OCI-LY1 (cell line): ENCODE measurements at regions not wholly inside any gene's neighbourhood (a gene's known extent, or its start where the extent isn't known, plus 50 kb on each side); places are given as distances from the start of the nearest gene placed in this dataset.

Experiments used
- H2AFZ ChIP-seq: fragments of 200-600 bp; sonication (generic), shearing (Covaris generic); 2 replicates; pipeline ENCODE4 v1.6.0; 2014; ENCODE audit warnings: antibody characterized with exemption, mild to moderate bottlenecking, low read length
- H3F3A ChIP-seq: fragments of 200-600 bp; sonication (generic), shearing (Covaris generic); 2 replicates; pipeline ENCODE4 v1.6.0; 2014; ENCODE audit warnings: mild to moderate bottlenecking, antibody characterized with exemption, low read length, moderate library complexity; ENCODE audit not compliant: insufficient read depth
- H3K27ac ChIP-seq: fragments of 200-600 bp; sonication (generic); 2 replicates; pipeline ENCODE4 v1.5.1; 2014; ENCODE audit warnings: low read length, mixed run types, mild to moderate bottlenecking, low read depth; ENCODE audit not compliant: poor library complexity, severe bottlenecking
- H3K27me3 ChIP-seq: fragments of 200-600 bp; sonication (generic); 2 replicates; pipeline ENCODE4 v1.6.0; 2014; ENCODE audit warnings: antibody characterized with exemption, mild to moderate bottlenecking, low read length, moderate library complexity; ENCODE audit not compliant: insufficient read depth
- H3K36me3 ChIP-seq: fragments of 200-600 bp; sonication (generic); 2 replicates; pipeline ENCODE4 v1.6.1; 2014; ENCODE audit warnings: mild to moderate bottlenecking, antibody characterized with exemption, low read length, moderate library complexity, mixed read lengths; ENCODE audit not compliant: insufficient read depth
- H3K4me1 ChIP-seq: fragments of 200-600 bp; sonication (generic); 2 replicates; pipeline ENCODE4 v1.5.1; 2014; ENCODE audit warnings: mild to moderate bottlenecking, low read length, moderate library complexity; ENCODE audit not compliant: insufficient read depth, severe bottlenecking
- H3K4me2 ChIP-seq: fragments of 200-600 bp; sonication (generic), shearing (Covaris generic); 2 replicates; pipeline ENCODE4 v1.6.1; 2014; ENCODE audit warnings: low read length
- H3K4me3 ChIP-seq: fragments of 200-600 bp; sonication (generic); 2 replicates; pipeline ENCODE4 v1.5.1; 2014; ENCODE audit warnings: low read length, low read depth, mild to moderate bottlenecking, mixed read lengths; ENCODE audit not compliant: poor library complexity, severe bottlenecking
- H3K79me2 ChIP-seq: fragments of 200-600 bp; shearing (Covaris generic); 2 replicates; pipeline ENCODE4 v1.6.1; 2016; ENCODE audit warnings: mixed run types, low read length, mixed read lengths; ENCODE audit not compliant: insufficient read depth
- H3K9ac ChIP-seq: fragments of 200-600 bp; sonication (generic), shearing (Covaris generic); 2 replicates; pipeline ENCODE4 v1.6.1; 2014; ENCODE audit warnings: mild to moderate bottlenecking, low read length, mixed read lengths
- H3K9me2 ChIP-seq: fragments of 200-600 bp; sonication (generic), shearing (Covaris generic); 2 replicates; pipeline ENCODE4 v1.6.1; 2014; ENCODE audit warnings: low read depth, mild to moderate bottlenecking, low read length, mixed read lengths
- H3K9me3 ChIP-seq: fragments of 200-600 bp; shearing (Covaris generic); 2 replicates; pipeline ENCODE4 v1.6.1; 2014; ENCODE audit warnings: low read length, mixed read lengths
- H4K20me1 ChIP-seq: fragments of 200-600 bp; sonication (generic), shearing (Covaris generic); 2 replicates; pipeline ENCODE4 v1.6.0; 2016; ENCODE audit warnings: mild to moderate bottlenecking, low read length; ENCODE audit not compliant: insufficient read depth
- CTCF ChIP-seq: fragments of 200-600 bp; sonication (generic), shearing (Covaris generic); IDR thresholded peaks from 2 replicates; pipeline ENCODE4 v1.5.1; 2017; ENCODE audit warnings: mild to moderate bottlenecking, antibody characterized with exemption, low read length, moderate library complexity, mixed read lengths
- EZH2 ChIP-seq: fragments of 200-600 bp; sonication (generic), shearing (Covaris generic); IDR thresholded peaks from 2 replicates; pipeline ENCODE4 v1.8.0; 2017; ENCODE audit warnings: borderline replicate concordance, mixed run types, mild to moderate bottlenecking, antibody characterized with exemption, low read length, moderate library complexity, mixed read lengths

GRCh38 chr4:102411408-102411807, 66.1 kb upstream of the SLC39A8 start:
- Histone ChIP-seq H3K79me2 (no peaks in the 10 kb centered on the region), H3K27me3 (no peaks in the 10 kb centered on the region), H3K9me2 (no peaks in the 10 kb centered on the region), H3K36me3 (no peaks in the 10 kb centered on the region), H4K20me1 (no peaks in the 10 kb centered on the region), H3K9me3 (no peaks in the 10 kb centered on the region), H2AFZ (no peak overlapping the region), H3K4me2 (no peak overlapping the region), H3K27ac (no peak overlapping the region), H3K4me1 (no peaks in the 10 kb centered on the region), H3K9ac (no peak overlapping the region), H3F3A (no peaks in the 10 kb centered on the region), H3K4me3 (no peak overlapping the region)
- no peak for TF ChIP-seq CTCF
- TF ChIP-seq EZH2, result no peak

- Histone ChIP-seq H3K9me2 (no peaks in the 10 kb centered on the region), H2AFZ (no peak overlapping the region), H3F3A (no peaks in the 10 kb centered on the region), H3K9me3 (no peaks in the 10 kb centered on the region), H3K27ac (no peak overlapping the region), H3K4me1 (no peaks in the 10 kb centered on the region), H3K79me2 (no peaks in the 10 kb centered on the region), H3K36me3 (no peaks in the 10 kb centered on the region), H3K4me2 (no peak overlapping the region), H3K27me3 (no peaks in the 10 kb centered on the region), H4K20me1 (no peaks in the 10 kb centered on the region), H3K9ac (no peak overlapping the region), H3K4me3 (no peak overlapping the region)
- TF ChIP-seq EZH2 (no peak), CTCF (no peak)
Measured at GRCh38 chr4:102416765-102417164, 71.5 kb upstream of the SLC39A8 start.

DNA sequence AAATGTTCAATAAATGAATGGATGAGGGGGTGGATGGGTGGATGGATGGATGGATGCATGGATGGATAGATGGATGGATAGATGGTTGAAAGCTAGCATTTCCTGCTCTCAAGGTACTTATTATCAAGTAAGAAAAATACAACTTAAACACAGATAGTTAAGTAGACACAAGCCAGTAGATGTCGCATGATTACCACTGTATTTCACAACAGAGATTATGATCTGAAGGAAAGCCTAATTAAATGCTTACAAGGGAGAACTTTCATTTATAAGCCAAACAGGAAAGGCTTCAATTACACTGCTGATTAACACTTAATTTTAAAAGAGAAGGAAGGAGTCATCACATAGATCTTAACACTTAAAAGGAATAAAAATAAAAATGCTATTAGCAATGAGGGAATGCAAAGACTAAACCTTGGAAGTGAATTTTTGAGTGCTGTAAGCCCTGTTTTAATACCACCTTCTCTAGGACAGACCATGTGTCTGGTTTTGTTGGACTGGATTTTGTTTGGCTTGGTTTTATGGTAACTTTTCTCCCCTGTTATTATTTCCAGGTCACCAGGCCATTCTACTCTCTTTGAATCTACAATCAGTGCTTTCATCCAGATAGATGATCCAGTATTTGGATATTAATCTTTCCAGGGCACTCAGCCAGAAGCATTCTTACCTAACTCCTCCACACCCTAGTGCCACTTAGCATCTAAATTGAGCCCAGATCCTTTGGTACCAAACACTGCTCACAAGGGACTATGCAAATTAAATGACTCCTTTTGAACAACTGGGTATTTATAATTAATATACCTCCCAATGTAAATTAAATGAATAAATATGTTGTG, 75.5 kb upstream of the SLC39A8 start:
- TF ChIP-seq EZH2, result no peak
- peak; percentile 54 for TF ChIP-seq CTCF
- Histone ChIP-seq H3K9me2 (no peaks in the 10 kb centered on the region), H3K27me3 (no peaks in the 10 kb centered on the region), H3K27ac (no peak overlapping the region), H3K9me3 (no peaks in the 10 kb centered on the region), H3F3A (no peaks in the 10 kb centered on the region), H3K4me2 (no peak overlapping the region), H2AFZ (no peak overlapping the region), H3K79me2 (no peaks in the 10 kb centered on the region), H3K9ac (no peak overlapping the region), H3K36me3 (no peaks in the 10 kb centered on the region), H4K20me1 (no peaks in the 10 kb centered on the region), H3K4me1 (no peaks in the 10 kb centered on the region), H3K4me3 (no peak overlapping the region)
